Fibroblast of pulmonary artery (primary cell): ENCODE measurements at regions not wholly inside any gene's neighbourhood (a gene's known extent, or its start where the extent isn't known, plus 50 kb on each side); places are given as distances from the start of the nearest gene placed in this dataset.

Source experiments
- DNase-seq: peaks from one replicate; pipeline ENCODE4 v3.0.0-alpha.2; 2010; ENCODE audit warnings: low read depth
- H3K4me3 ChIP-seq: replicated peaks from 2 replicates; pipeline ENCODE4 v1.5.1; 2011; ENCODE audit warnings: low read depth, mild to moderate bottlenecking, control low read depth, low read length, moderate library complexity
- CTCF ChIP-seq: IDR thresholded peaks from 2 replicates; pipeline ENCODE4 v1.5.1; 2011; ENCODE audit warnings: mild to moderate bottlenecking, control low read depth, low read length, inconsistent platforms; ENCODE audit errors: missing control alignments

GRCh38 chr2:82825410-82826090, 1633.5 kb downstream of the SUCLG1 start:
- no peak for TF ChIP-seq CTCF
- no peak overlapping the region for H3K4me3 ChIP-seq
- no peak for DNase-seq

- DNase-seq = no peak
- TF ChIP-seq CTCF = no peak
- H3K4me3 ChIP-seq = no peak overlapping the region
Observed at GRCh38 chr2:82823892-82824291, 1635.2 kb downstream of the SUCLG1 start.

- no peak for DNase-seq
- no peak overlapping the region for H3K4me3 ChIP-seq
- no peak for TF ChIP-seq CTCF
Observed at GRCh38 chr2:82819951-82820350, 1639.1 kb downstream of the SUCLG1 start.

- TF ChIP-seq CTCF = no peak
- DNase-seq = no peak
- no peak overlapping the region for H3K4me3 ChIP-seq
Observed at GRCh38 chr2:82814146-82814545, 1644.9 kb downstream of the SUCLG1 start.

GRCh38 chr2:82811946-82812345, 1647.1 kb downstream of the SUCLG1 start:
- TF ChIP-seq CTCF = no peak
- no peak for DNase-seq

GRCh38 chr2:82803307-82803706, 1655.8 kb downstream of the SUCLG1 start:
- DNase-seq = no peak
- TF ChIP-seq CTCF = no peak
- no peak overlapping the region for H3K4me3 ChIP-seq

More at GRCh38 chr2:82811946-82812345, 1647.1 kb downstream of the SUCLG1 start:
- H3K4me3 ChIP-seq = no peak overlapping the region

- no peak for DNase-seq
- TF ChIP-seq CTCF = no peak
- H3K4me3 ChIP-seq = no peak overlapping the region
Observed at GRCh38 chr2:82797469-82797868, 1661.6 kb downstream of the SUCLG1 start.
